HepG2 (cell line): ENCODE measurements at regions not wholly inside any gene's neighbourhood (a gene's known extent, or its start where the extent isn't known, plus 50 kb on each side); places are given as distances from the start of the nearest gene placed in this dataset.
A peak's percentile ranks its signal among the peaks of the same experiment; 100 is the strongest.

ENCODE experiments used
- ATAC-seq: fragments of 200-7000 bp; cut with Tn5 transposase; 3 replicates; pipeline ENCODE4 v1.9.1; 2020; ENCODE audit warnings: mild to moderate bottlenecking, moderate library complexity
- BruUV-seq: library from RNA; stranded (reverse); fragments of 400-500 nt; replicated peaks from 2 replicates; lab custom pipeline; 2021; lab: Mats Ljungman, UMichigan
- CTCF ChIA-PET: fragments of 300-600 bp; formaldehyde crosslinking; extraction: SDS; loops from one replicate; lab custom pipeline; 2021; ENCODE audit warnings: low total read pairs, inconsistent platforms, low intra/inter-chr PET ratio; lab: Yijun Ruan, JAX
- POLR2A ChIA-PET: fragments of 350-600 bp; sonication (Branson Sonifier 250); formaldehyde crosslinking; loops from one replicate; lab custom pipeline; 2020; ENCODE audit warnings: antibody characterized with exemption, inconsistent platforms; lab: Yijun Ruan, JAX
- DNase-seq: peaks from one replicate; pipeline ENCODE4 v3.0.0-alpha.2; 2015; ENCODE audit warnings: low spot score
- FAIRE-seq: peaks from 3 replicates; lab custom pipeline; 2011; peaks lifted over from hg19 to GRCh38; lab: Jason Lieb, UNC
- H2AFZ ChIP-seq: one replicate; pipeline ENCODE4 v1.6.1; 2011; ENCODE audit warnings: low read length, inconsistent platforms
- H3K27ac ChIP-seq: fragments of 300-600 bp; 3 replicates; pipeline ENCODE4 v1.8.0; 2011; ENCODE audit warnings: mixed run types, mild to moderate bottlenecking, mixed read lengths, low read length, inconsistent platforms; ENCODE audit not compliant: insufficient read depth; ENCODE audit errors: extremely low read length
- H3K27me3 ChIP-seq, 2 experiments: fragments of 200-600 bp in 1 of 2; 2 replicates in 1 of 2; 3 replicates in 1 of 2; pipeline versions ENCODE4 v1.6.0 to v1.8.0; 2011; ENCODE audit warnings: low read length in 2 of 2, mild to moderate bottlenecking in 2 of 2, moderate library complexity in 2 of 2, inconsistent platforms in 1 of 2; ENCODE audit not compliant: insufficient read depth in 2 of 2, control insufficient read depth in 1 of 2
- H3K36me3 ChIP-seq, 2 experiments: fragments of 200-600 bp in 1 of 2; replicated peaks in 1 of 2; 2 replicates in 1 of 2; 3 replicates in 1 of 2; pipeline versions ENCODE4 v1.5.1 to v1.8.0; 2011; ENCODE audit warnings: low read length in 2 of 2, inconsistent platforms in 1 of 2; ENCODE audit not compliant: insufficient read depth in 2 of 2, control insufficient read depth in 1 of 2
- H3K4me1 ChIP-seq: 2 replicates; pipeline ENCODE4 v1.5.1; 2012; ENCODE audit warnings: low read length, inconsistent platforms; ENCODE audit not compliant: insufficient read depth
- H3K4me2 ChIP-seq: 2 replicates; pipeline ENCODE4 v1.6.0; 2011; ENCODE audit warnings: low read depth, low read length, inconsistent platforms
- H3K4me3 ChIP-seq, 3 experiments: fragments of 200-600 bp in 1 of 3; sonication (generic), shearing (Covaris generic) in 1 of 3; replicated peaks in 1 of 3; 2 replicates each; pipeline ENCODE4 v1.5.1; 2011 to 2016; ENCODE audit warnings: low read length in 3 of 3, inconsistent platforms in 2 of 3, low read depth in 2 of 3, mild to moderate bottlenecking in 2 of 3, control low read depth in 1 of 3, mixed read lengths in 1 of 3; ENCODE audit not compliant: insufficient read depth in 1 of 3
- H3K79me2 ChIP-seq: one replicate; pipeline ENCODE4 v1.6.1; 2011; ENCODE audit warnings: low read length, inconsistent platforms; ENCODE audit not compliant: insufficient read depth
- H3K9ac ChIP-seq: 2 replicates; pipeline ENCODE4 v1.6.0; 2011; ENCODE audit warnings: mild to moderate bottlenecking, low read depth, low read length, inconsistent platforms; ENCODE audit not compliant: insufficient read depth
- H3K9me3 ChIP-seq: 2 replicates; pipeline ENCODE4 v1.5.1; 2012; ENCODE audit warnings: mild to moderate bottlenecking, low read length
- H4K20me1 ChIP-seq: 2 replicates; pipeline ENCODE4 v1.6.0; 2011; ENCODE audit warnings: inconsistent platforms, mild to moderate bottlenecking, low read length, moderate library complexity; ENCODE audit not compliant: insufficient read depth
- PRMT3 ChIP-seq: sonication (generic); formaldehyde crosslinking; IDR thresholded peaks from 2 replicates; pipeline ENCODE4 v1.8.1; 2022; ENCODE audit warnings: low read depth, mild to moderate bottlenecking, moderate library complexity, missing genetic modification reagents, borderline replicate concordance
- SOX13 ChIP-seq, 3 experiments: fragments of 450-650 bp in 1 of 3; sonication (generic) in 1 of 3; formaldehyde crosslinking in 1 of 3; IDR thresholded peaks in 2 of 3; conservative IDR thresholded peaks in 1 of 3; 2 replicates each; pipeline versions ENCODE4 v1.5.0 to v1.6.1; 2016 to 2020; ENCODE audit warnings: antibody characterized with exemption in 1 of 3, mild to moderate bottlenecking in 1 of 3, missing compliant biosample characterization in 1 of 3, missing genetic modification reagents in 1 of 3, moderate library complexity in 1 of 3
- ZNF121 ChIP-seq: sonication (generic); formaldehyde crosslinking; IDR thresholded peaks from 2 replicates; pipeline ENCODE4 v1.5.0; 2020; ENCODE audit warnings: mild to moderate bottlenecking, missing genetic modification reagents
- ZNF142 ChIP-seq: sonication (generic); formaldehyde crosslinking; IDR thresholded peaks from 2 replicates; pipeline ENCODE4 v1.4.0; 2020; ENCODE audit warnings: missing genetic modification reagents
- WGBS: methylation state at CpG from one replicate; pipeline ENCODE4 v1.1.6; 2017; ENCODE audit warnings: low lambda C conversion rate; 5-methylcytosine and 5-hydroxymethylcytosine counted together
- in situ Hi-C: cut with HindIII; loops from 2 replicates; pipeline ENCODE4 v1.10.0; 2017; ENCODE audit warnings: low pct_unique_long_range_greater_than_20kb; ENCODE audit not compliant: extremely low pct_ligation_motif_present
- intact Hi-C: fragments of 100-400 bp; cut with micrococcal nuclease; formaldehyde crosslinking; loops from one replicate; pipeline ENCODE4 v1.10.0; 2022; ENCODE audit not compliant: unreplicated experiment
- TF ChIP-seq, protein P1 (sequence below): sonication (generic); formaldehyde crosslinking; IDR thresholded peaks from 2 replicates; pipeline ENCODE4 v1.5.1; 2020; ENCODE audit warnings: mild to moderate bottlenecking, missing genetic modification reagents, moderate library complexity

DNA sequence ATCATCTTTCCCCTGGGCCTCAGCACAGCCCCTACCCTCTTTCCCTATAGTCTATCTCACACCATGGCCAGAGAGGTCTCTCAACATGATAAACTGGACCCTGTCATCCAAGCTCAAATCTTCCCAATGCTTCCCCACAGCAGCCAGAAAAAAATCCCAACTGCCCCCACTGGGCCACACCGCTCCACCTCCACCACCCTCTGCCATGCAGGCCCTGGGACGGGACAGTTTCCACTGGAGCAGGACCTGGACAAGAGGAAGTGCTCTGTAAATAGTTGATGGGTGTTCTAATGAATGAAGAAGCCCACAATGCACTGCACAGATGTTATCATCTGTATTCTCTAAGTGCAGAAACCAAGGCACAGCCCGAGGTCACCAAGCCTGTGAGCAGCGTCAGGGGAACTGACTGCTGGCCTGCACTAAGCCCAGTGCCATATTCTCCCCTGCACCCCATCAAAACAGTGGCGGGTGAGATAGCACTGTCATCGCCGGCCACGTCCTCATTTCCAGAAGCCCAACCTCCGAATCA, 161.1 kb downstream of the NUP210 start:
- CTCF ChIA-PET, result no interaction called here
- intact Hi-C loops (no loop called here), in situ Hi-C loops (no loop called here)
- no peaks in the 10 kb centered on the region for H4K20me1 ChIP-seq
- no peak for FAIRE-seq
- TF ChIP-seq PRMT3, result no peak
- TF ChIP-seq, protein P1, sequence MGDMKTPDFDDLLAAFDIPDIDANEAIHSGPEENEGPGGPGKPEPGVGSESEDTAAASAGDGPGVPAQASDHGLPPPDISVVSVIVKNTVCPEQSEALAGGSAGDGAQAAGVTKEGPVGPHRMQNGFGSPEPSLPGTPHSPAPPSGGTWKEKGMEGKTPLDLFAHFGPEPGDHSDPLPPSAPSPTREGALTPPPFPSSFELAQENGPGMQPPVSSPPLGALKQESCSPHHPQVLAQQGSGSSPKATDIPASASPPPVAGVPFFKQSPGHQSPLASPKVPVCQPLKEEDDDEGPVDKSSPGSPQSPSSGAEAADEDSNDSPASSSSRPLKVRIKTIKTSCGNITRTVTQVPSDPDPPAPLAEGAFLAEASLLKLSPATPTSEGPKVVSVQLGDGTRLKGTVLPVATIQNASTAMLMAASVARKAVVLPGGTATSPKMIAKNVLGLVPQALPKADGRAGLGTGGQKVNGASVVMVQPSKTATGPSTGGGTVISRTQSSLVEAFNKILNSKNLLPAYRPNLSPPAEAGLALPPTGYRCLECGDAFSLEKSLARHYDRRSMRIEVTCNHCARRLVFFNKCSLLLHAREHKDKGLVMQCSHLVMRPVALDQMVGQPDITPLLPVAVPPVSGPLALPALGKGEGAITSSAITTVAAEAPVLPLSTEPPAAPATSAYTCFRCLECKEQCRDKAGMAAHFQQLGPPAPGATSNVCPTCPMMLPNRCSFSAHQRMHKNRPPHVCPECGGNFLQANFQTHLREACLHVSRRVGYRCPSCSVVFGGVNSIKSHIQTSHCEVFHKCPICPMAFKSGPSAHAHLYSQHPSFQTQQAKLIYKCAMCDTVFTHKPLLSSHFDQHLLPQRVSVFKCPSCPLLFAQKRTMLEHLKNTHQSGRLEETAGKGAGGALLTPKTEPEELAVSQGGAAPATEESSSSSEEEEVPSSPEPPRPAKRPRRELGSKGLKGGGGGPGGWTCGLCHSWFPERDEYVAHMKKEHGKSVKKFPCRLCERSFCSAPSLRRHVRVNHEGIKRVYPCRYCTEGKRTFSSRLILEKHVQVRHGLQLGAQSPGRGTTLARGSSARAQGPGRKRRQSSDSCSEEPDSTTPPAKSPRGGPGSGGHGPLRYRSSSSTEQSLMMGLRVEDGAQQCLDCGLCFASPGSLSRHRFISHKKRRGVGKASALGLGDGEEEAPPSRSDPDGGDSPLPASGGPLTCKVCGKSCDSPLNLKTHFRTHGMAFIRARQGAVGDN (CRISPR knock-in tag), result peak; percentile 21; the same call in 1 of the 2 replicates
- TF ChIP-seq, all 625 proteins: peak for 1
- Histone ChIP-seq H3K4me3 (no peak overlapping the region), H3K9ac (no peak overlapping the region), H3K36me3 (peaks cover 0 to 11% of the 10 kb centered on the region in 2 experiments; a peak in 1 of 5 replicates), H2AFZ (no peak overlapping the region), H3K9me3 (no peaks in the 10 kb centered on the region), H3K4me1 (peaks cover 86% of the 10 kb centered on the region), H3K4me2 (no peak overlapping the region), H3K27me3 (no peaks in the 10 kb centered on the region), H3K79me2 (peaks cover 55% of the 10 kb centered on the region), H3K27ac (no peak overlapping the region)
- WGBS, result 94% methylated on average over 9 of the region's 9 CpGs
- no peak for ATAC-seq
- BruUV-seq, result no TSS peak
- POLR2A ChIA-PET, result no interaction called here
- no peak for DNase-seq

- H3K27ac ChIP-seq, result no peak overlapping the region
- ChIA-PET POLR2A (no interaction called here), CTCF (no interaction called here)
- H3K4me1 ChIP-seq, result peaks cover 86% of the 10 kb centered on the region
- FAIRE-seq (no peak), ATAC-seq (no peak), DNase-seq (no peak)
- WGBS, result 95% methylated on average over 4 of the region's 4 CpGs
- peaks cover 0 to 11% of the 10 kb centered on the region in 2 experiments; a peak in 1 of 5 replicates for H3K36me3 ChIP-seq
- H3K4me3 ChIP-seq, result no peak overlapping the region
- H2AFZ ChIP-seq, result no peak overlapping the region
- no TSS peak for BruUV-seq
- intact Hi-C loops (no loop called here), in situ Hi-C loops (no loop called here)
- H3K27me3 ChIP-seq, result no peaks in the 10 kb centered on the region
- peaks cover 59% of the 10 kb centered on the region for H3K79me2 ChIP-seq
- H4K20me1 ChIP-seq, result no peaks in the 10 kb centered on the region
- no peak overlapping the region for H3K9ac ChIP-seq
- no peaks in the 10 kb centered on the region for H3K9me3 ChIP-seq
- no peak overlapping the region for H3K4me2 ChIP-seq
- TF ChIP-seq ZNF142 (no peak), SOX13 (IDR thresholded peaks at IDR 0.05) (no peak), SOX13 (CRISPR knock-in tag; conservative IDR thresholded peaks at IDR 0.05 in 1 of 2, IDR thresholded peaks at IDR 0.05 in 1 of 2) (no peak), ZNF121 (CRISPR knock-in tag) (0 out of 2 replicates have a peak, but pooled peaks have one; percentile 53)
These were observed 161.8 kb downstream of the NUP210 start for GRCh38 chr3:13258280-13258679.
